Loucy (cell line): ENCODE measurements at regions not wholly inside any gene's neighbourhood (a gene's known extent, or its start where the extent isn't known, plus 50 kb on each side); places are given as distances from the start of the nearest gene placed in this dataset.

Experiments used
- H2AFZ ChIP-seq: fragments of 200-600 bp; sonication (generic); 2 replicates; pipeline ENCODE4 v1.6.0; 2016; ENCODE audit warnings: antibody characterized with exemption, mild to moderate bottlenecking, low read length, moderate library complexity
- H3F3A ChIP-seq: fragments of 200-600 bp; 2 replicates; pipeline ENCODE4 v1.6.0; 2016; ENCODE audit warnings: antibody characterized with exemption, low read depth, mild to moderate bottlenecking
- H3K27me3 ChIP-seq: fragments of 200-600 bp; sonication (generic); 2 replicates; pipeline ENCODE4 v1.6.1; 2014; ENCODE audit warnings: low read length, mild to moderate bottlenecking; ENCODE audit not compliant: insufficient read depth, poor library complexity, severe bottlenecking
- H3K36me3 ChIP-seq: fragments of 200-600 bp; sonication (generic); 2 replicates; pipeline ENCODE4 v1.6.1; 2016; ENCODE audit warnings: low read length; ENCODE audit not compliant: insufficient read depth
- H3K4me1 ChIP-seq: fragments of 200-600 bp; sonication (generic); 2 replicates; pipeline ENCODE4 v1.5.1; 2014; ENCODE audit warnings: low read length, mild to moderate bottlenecking; ENCODE audit not compliant: insufficient read depth, poor library complexity, severe bottlenecking
- H3K4me2 ChIP-seq: fragments of 200-600 bp; sonication (generic); 2 replicates; pipeline ENCODE4 v1.6.0; 2014; ENCODE audit warnings: antibody characterized with exemption, low read length, low read depth, mild to moderate bottlenecking; ENCODE audit not compliant: poor library complexity, severe bottlenecking
- H3K4me3 ChIP-seq: fragments of 200-600 bp; sonication (generic); 2 replicates; pipeline ENCODE4 v1.5.1; 2014; ENCODE audit warnings: low read length, mild to moderate bottlenecking, mixed read lengths; ENCODE audit not compliant: poor library complexity, severe bottlenecking
- H3K79me2 ChIP-seq: fragments of 200-600 bp; sonication (generic); 2 replicates; pipeline ENCODE4 v1.6.1; 2014; ENCODE audit warnings: low read length; ENCODE audit not compliant: insufficient read depth
- H3K9ac ChIP-seq: fragments of 200-600 bp; sonication (generic); 2 replicates; pipeline ENCODE4 v1.6.0; 2014; ENCODE audit warnings: mild to moderate bottlenecking, low read depth, low read length, moderate library complexity; ENCODE audit not compliant: poor library complexity, severe bottlenecking
- H3K9me2 ChIP-seq: fragments of 200-600 bp; sonication (generic); replicated peaks from 2 replicates; pipeline ENCODE4 v1.6.1; 2016; ENCODE audit warnings: low read depth, low read length, mixed read lengths
- H3K9me3 ChIP-seq: fragments of 200-600 bp; sonication (generic); 2 replicates; pipeline ENCODE4 v1.6.1; 2014; ENCODE audit warnings: mild to moderate bottlenecking, antibody characterized with exemption, low read length, low read depth; ENCODE audit not compliant: insufficient read depth
- H4K20me1 ChIP-seq: fragments of 200-600 bp; sonication (generic); 2 replicates; pipeline ENCODE4 v1.6.0; 2014; ENCODE audit warnings: antibody characterized with exemption, low read length, mild to moderate bottlenecking; ENCODE audit not compliant: insufficient read depth, poor library complexity, severe bottlenecking
- EZH2phosphoT487 ChIP-seq: fragments of 200-600 bp; IDR thresholded peaks from 2 replicates; pipeline ENCODE4 v1.6.1; 2018; ENCODE audit warnings: antibody characterized with exemption, mild to moderate bottlenecking, moderate library complexity, borderline replicate concordance
- TF ChIP-seq, protein P1 (sequence below): fragments of 200-600 bp; sonication (generic); conservative IDR thresholded peaks from 2 replicates; pipeline ENCODE4 v1.5.1; 2014; ENCODE audit warnings: mild to moderate bottlenecking, antibody characterized with exemption, low read length

GRCh38 chr15:47561102-47561501 is 156.2 kb upstream of the SEMA6D start:
- H4K20me1 ChIP-seq: no peaks in the 10 kb centered on the region
- no peak overlapping the region for H2AFZ ChIP-seq
- no peaks in the 10 kb centered on the region for H3K4me1 ChIP-seq
- H3K9me3 ChIP-seq: no peaks in the 10 kb centered on the region
- no peak overlapping the region for H3K9ac ChIP-seq
- no peaks in the 10 kb centered on the region for H3K9me2 ChIP-seq
- no peaks in the 10 kb centered on the region for H3F3A ChIP-seq
- no peak overlapping the region for H3K4me3 ChIP-seq
- H3K79me2 ChIP-seq: no peaks in the 10 kb centered on the region
- no peaks in the 10 kb centered on the region for H3K27me3 ChIP-seq
- TF ChIP-seq EZH2phosphoT487: no peak
- TF ChIP-seq, protein P1, sequence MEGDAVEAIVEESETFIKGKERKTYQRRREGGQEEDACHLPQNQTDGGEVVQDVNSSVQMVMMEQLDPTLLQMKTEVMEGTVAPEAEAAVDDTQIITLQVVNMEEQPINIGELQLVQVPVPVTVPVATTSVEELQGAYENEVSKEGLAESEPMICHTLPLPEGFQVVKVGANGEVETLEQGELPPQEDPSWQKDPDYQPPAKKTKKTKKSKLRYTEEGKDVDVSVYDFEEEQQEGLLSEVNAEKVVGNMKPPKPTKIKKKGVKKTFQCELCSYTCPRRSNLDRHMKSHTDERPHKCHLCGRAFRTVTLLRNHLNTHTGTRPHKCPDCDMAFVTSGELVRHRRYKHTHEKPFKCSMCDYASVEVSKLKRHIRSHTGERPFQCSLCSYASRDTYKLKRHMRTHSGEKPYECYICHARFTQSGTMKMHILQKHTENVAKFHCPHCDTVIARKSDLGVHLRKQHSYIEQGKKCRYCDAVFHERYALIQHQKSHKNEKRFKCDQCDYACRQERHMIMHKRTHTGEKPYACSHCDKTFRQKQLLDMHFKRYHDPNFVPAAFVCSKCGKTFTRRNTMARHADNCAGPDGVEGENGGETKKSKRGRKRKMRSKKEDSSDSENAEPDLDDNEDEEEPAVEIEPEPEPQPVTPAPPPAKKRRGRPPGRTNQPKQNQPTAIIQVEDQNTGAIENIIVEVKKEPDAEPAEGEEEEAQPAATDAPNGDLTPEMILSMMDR: no peak
- no peaks in the 10 kb centered on the region for H3K36me3 ChIP-seq
- H3K4me2 ChIP-seq: no peak overlapping the region

GRCh38 chr15:47565949-47566348 is 151.4 kb upstream of the SEMA6D start:
- no peaks in the 10 kb centered on the region for H4K20me1 ChIP-seq

DNA sequence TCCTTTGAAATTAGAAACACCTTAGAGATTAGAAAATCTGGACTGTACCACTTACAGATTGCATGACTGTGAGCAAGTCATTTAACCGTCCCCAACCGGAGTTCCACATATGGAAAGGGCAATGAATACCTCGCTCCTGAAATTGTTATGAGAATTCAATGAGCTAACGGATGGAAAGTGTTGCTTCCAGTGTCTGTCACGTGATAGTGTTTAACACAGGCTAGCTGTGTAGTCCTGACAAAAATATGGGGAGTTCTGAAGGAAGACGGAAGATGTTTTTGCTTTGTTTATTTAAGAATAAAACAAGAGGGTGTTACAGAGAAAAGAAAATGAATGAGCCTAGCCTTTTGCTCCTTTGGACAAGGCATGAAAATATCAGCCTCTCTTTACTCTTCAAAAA is 150.7 kb upstream of the SEMA6D start:
- Histone ChIP-seq H3K36me3 (no peaks in the 10 kb centered on the region), H3K9me3 (no peaks in the 10 kb centered on the region), H2AFZ (no peak overlapping the region), H3K9ac (no peak overlapping the region), H3K27me3 (no peaks in the 10 kb centered on the region), H4K20me1 (no peaks in the 10 kb centered on the region), H3F3A (no peaks in the 10 kb centered on the region), H3K9me2 (no peaks in the 10 kb centered on the region), H3K4me2 (no peak overlapping the region), H3K4me3 (no peak overlapping the region), H3K4me1 (no peaks in the 10 kb centered on the region), H3K79me2 (no peaks in the 10 kb centered on the region)
- TF ChIP-seq, protein P1: no peak
- no peak for TF ChIP-seq EZH2phosphoT487

More at GRCh38 chr15:47565949-47566348, 151.4 kb upstream of the SEMA6D start:
- Histone ChIP-seq H3K36me3 (no peaks in the 10 kb centered on the region), H3K4me2 (no peak overlapping the region), H3K79me2 (no peaks in the 10 kb centered on the region), H3K27me3 (no peaks in the 10 kb centered on the region), H3F3A (no peaks in the 10 kb centered on the region), H3K9me3 (no peaks in the 10 kb centered on the region), H3K9me2 (no peaks in the 10 kb centered on the region), H2AFZ (no peak overlapping the region), H3K4me3 (no peak overlapping the region), H3K4me1 (no peaks in the 10 kb centered on the region), H3K9ac (no peak overlapping the region)
- TF ChIP-seq EZH2phosphoT487: no peak
- TF ChIP-seq, protein P1: no peak
